PC-9 (cell line): ENCODE measurements at regions not wholly inside any gene's neighbourhood (a gene's known extent, or its start where the extent isn't known, plus 50 kb on each side); places are given as distances from the start of the nearest gene placed in this dataset.

Experiments used
- CTCF ChIP-seq: fragments of 200-600 bp; sonication (generic); conservative IDR thresholded peaks from 2 replicates; pipeline ENCODE4 v1.6.1; 2017; ENCODE audit warnings: mixed run types, antibody characterized with exemption, mild to moderate bottlenecking, moderate library complexity
- EZH2 ChIP-seq: fragments of 200-600 bp; sonication (generic); IDR thresholded peaks from 2 replicates; pipeline ENCODE4 v1.8.0; 2017; ENCODE audit warnings: antibody characterized with exemption, low read depth

GRCh38 chr2:220373878-220374277, 746.4 kb downstream of the SLC4A3 start:
- TF ChIP-seq CTCF (no peak), EZH2 (no peak)
